CMK (cell line): ENCODE measurements at regions not wholly inside any gene's neighbourhood (a gene's known extent, or its start where the extent isn't known, plus 50 kb on each side); places are given as distances from the start of the nearest gene placed in this dataset.

Experiments
- DNase-seq: peaks from one replicate; pipeline ENCODE4 v3.0.0-alpha.2; 2010; ENCODE audit warnings: low read depth

DNA sequence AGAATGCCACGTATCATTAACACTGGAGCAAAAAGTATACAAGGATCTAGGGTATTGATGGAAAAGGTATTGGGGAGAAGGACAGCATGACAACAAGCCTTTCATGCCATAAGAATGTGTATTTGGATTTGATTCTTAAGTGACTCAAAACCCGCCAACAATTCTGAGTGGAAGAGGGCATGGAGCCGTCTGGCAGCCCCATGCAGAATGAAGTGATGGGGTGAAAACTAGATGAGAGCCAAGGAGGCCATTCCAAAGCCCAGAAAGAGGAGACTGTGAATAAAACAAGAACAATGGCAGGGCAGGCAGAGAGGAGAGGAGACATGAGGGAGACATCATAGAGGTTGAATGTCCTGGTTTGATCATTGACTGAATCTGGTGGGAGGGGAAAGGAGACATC lies 272.3 kb upstream of the WWC1 start:
- DNase-seq, result no peak

DNA sequence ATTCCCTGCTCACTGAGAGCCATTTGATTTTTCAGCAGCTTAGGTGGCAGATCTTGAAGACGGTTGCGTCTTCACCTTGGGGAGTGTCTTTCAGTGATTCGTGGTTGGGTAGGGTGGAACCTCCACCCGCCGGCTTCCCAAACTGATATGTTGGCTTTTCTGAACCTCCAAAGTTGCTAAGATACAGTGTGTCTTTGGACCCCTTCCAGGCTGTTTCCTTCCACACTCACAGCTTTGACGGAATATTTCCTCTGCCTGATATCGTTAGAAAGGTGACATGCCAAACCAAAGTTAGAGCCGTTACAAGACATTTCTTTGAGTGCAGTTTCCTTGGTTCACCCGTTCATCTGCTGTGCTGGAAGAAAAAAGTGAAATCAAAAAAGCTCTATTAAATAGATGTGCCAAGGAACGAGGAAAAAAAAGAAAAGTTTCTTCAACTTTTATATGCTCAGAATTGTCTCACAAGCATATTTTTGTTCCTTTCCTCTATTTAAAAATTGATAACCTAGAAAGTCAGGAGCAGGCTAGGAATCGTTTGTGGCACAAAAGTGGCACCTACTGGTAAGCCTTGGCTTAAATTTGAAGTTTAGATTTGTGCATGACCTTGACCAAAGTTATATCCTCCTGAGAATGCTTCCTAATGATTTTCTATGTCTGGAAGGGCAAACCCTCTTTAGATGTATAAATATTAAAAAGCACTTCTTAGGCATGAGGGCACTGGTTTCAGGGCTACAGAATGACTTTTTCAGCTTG lies 270.7 kb upstream of the WWC1 start:
- DNase-seq, result no peak

DNA sequence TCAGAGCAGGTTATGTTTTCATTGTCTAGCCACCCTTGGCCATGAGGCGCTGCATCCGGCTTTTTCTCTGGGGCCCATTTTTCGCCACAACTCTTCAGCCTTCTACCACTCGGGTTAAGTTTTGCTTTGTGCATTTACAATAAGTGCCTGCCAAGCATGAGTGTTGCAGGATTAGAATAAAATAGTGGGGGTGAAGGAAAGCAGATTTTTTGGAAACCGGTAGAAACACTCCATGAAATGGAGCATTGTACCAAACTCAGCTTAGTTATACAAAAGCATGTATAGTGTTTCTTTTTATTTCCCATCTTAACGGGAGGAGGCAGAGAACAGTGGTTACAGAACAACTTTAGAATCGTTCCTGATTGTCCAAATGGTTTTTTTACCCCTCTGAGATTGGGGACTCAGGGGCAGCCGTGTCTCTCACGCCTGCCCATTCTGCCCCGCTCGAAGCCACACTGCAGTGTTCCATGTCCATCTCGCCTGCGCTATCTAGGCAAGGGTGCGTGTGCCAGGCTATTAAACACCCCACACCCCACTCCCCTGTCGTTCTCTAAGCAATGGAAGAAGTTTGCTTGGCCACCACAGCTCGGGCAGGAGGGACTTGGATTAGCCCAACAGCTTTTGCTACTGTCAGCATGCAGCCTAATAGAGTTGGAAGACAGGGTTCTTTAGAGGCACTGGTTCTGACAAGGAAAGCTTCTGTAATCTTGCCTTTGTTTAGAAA lies 268.8 kb upstream of the WWC1 start:
- no peak for DNase-seq

- DNase-seq, result no peak
Observed at GRCh38 chr5:168023191-168023590, 268.3 kb upstream of the WWC1 start.

GRCh38 chr5:168024306-168024705 lies 267.1 kb upstream of the WWC1 start:
- no peak for DNase-seq

DNA sequence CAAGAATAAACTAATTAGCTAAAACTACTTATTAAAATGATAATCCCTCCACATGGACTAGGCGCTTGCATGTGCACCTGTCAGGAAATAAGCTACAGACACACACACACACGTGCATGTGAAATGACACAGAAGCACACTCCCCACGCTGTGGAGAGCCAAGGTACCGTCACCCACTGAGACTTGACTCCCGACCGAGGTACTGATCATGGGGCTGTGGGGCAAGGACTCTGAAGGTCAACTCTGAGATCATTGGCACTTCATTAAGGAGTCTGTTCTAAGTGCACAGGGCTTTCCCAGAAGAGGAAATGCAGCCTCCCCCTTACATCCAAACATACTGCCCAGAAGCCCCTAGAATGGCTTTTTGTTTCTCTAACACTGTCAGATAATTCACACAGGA lies 264.4 kb upstream of the WWC1 start:
- DNase-seq, result no peak

DNA sequence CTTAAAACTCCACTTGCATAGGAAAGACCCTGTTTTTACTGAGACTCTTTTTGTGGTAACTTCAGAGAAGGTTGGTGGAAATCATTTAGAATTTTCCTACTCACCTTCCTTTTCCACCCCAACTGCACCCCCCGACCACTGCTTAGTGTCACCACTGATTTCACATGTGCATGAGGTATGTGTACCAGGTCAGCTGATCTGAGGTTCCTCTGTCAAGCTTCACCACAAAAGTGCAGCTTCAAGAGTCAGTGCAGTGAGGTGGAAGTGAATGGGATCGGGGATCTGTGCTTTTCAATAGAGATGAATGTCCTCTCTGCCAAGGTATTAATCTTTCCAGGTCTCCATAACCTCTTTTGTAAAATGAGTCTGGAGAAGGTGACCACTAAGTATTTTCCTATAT lies 260.5 kb upstream of the WWC1 start:
- no peak for DNase-seq

- DNase-seq, result no peak
Observed at GRCh38 chr5:168031614-168032013, 259.8 kb upstream of the WWC1 start.

- no peak for DNase-seq
Observed at GRCh38 chr5:168039039-168039438, 252.4 kb upstream of the WWC1 start.

- no peak for DNase-seq
Observed at GRCh38 chr5:168039566-168040248, 251.7 kb upstream of the WWC1 start.

GRCh38 chr5:168041583-168041982 lies 249.9 kb upstream of the WWC1 start:
- no peak for DNase-seq

DNA sequence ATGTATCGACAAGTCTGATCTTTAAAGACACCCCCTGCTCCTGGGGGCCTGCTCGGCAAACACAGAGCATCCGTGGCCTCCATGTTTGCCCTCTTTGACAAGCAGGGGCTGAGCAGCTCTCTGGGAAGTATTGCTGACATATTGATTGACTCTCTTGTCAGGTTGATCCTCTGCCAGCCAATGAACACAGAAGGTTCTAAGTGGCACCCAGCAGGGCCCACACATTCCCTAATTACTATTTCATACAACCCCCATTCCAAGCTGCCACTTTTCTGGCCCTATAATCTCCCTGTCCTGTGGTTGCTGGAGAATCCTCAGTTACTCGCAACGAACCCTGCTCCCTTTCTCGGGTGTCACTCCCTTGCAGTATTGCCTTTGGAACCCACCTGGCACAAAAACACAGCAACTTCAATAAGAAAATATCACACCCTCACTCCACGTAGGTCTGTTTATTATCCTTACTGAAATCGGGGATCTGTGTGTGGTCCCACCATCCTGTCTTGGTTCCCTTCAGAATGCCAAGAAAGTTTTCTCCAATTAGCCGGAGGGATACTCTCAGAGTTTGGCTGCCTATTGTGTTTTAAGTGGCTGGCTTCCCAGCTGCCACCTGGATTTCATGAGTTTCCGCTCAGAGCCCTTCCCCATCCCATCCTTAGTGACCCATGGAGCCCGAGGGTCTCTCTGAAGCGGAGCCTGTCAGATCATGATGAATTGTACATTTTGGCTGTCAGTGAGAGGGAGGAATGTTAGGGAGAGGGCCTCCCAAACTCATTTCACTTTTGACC lies 249.0 kb upstream of the WWC1 start:
- no peak for DNase-seq

GRCh38 chr5:168046163-168046562 lies 245.3 kb upstream of the WWC1 start:
- no peak for DNase-seq

DNA sequence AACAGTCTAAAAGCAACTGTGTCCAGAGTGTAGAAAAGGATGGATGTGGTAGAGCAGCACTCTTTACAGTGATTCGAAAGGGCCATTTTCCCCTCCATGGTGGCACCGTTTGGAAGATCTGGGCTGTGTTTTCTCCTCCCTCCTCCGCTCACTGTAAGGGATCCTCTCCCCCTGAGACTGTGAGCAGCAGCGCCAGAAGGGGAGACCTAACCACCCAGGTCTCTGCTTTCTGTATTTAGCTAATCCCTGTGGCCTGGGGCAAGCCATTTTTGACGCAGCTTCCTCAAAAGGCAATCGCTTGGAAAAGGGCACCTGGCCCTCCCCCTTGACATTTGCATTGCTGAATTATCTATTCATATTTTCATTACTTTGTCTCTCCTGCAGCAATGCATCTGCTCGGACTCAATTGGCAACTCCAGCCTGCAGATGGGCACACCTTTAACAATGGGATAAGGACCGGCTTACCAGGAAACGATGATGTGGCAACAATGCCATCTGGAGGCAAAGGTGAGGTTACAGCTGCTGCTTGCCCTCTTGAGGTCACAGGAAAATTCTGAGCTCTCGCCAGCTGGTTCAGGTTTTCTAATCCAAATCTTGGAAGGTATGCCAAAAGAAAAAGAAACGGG lies 244.3 kb upstream of the WWC1 start:
- DNase-seq, result no peak

- DNase-seq, result no peak
Observed at GRCh38 chr5:168047669-168048111, 243.8 kb upstream of the WWC1 start.

DNA sequence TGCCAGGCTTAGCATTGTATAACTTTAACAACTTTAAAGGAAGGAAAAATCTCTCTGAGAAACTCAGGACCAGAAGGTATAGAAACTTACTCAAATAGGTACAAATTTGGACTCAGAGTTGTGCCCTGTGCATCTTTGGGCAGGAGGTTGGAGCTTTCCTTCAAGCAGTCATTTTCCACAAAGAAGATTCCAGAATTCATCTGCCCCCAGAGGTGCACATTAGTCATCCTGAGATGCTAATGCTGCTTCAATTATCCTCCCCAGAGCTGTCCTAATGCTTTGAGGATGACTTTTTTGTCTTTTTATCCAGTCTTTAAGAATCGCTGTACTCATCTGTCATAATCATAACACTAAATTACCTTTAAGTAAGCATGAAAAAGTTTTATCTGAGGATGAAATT lies 243.0 kb upstream of the WWC1 start:
- no peak for DNase-seq

GRCh38 chr5:168052686-168053085 lies 238.8 kb upstream of the WWC1 start:
- no peak for DNase-seq

DNA sequence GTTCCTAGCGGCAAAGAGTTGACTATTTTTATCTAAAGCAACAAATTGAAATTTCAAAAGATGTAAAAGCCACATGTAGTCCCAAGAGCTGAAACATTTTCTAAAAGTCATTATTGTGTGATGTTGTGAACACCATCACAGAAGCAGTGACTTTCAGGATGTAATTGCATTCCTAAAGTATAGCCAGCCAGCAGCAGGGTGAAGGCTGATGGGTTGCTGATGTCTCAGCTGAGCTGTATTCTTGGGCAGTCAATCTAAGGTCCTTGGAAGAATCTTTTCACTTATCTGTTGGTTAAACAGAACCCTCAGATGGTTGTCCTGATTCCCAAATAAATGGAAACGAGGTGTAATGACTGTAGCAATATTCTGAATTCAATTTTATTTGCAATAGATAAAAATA lies 237.4 kb upstream of the WWC1 start:
- no peak for DNase-seq

DNA sequence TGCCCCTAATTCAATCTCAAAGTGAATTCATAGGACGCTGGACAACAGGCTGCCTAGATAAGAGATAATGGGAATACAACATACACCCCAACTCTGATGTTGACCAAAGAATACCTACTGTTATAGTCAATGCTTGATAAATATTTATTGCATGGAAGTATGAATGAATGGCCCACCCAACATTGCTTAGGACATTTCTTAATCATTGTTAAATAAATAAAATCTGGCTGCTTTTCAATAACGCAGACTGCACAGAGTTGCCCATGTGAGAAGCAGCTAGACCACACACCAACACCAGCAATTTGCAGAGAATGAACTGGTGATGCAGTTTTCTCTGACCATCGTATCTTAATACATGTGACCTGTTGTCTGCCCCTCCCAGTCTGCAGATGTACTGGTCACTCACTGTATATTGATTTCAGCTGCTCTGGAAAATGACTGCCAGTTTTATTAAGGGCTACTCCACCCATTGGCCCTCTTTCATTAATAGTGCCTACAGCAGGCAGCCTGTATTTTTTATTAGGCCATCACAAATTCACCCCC lies 236.2 kb upstream of the WWC1 start:
- DNase-seq, result no peak

DNA sequence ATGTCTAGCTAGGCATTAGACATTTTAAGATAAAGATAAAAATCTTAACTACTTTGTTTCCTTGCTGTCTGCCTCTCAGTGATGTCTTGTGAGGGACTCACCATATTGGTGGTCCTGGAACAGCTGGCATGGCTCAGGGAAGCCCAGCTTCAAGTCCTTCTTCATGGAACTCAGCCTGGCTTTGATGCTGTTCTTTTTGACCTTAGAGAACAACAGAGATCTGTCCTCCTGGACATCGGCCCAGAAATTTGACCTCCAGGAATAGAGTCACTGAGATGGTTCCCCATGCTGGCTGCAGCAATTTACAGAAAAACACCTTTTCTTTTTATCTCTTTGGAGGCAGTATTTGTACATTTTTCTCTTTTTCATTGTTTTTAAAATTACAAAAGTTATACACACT lies 235.5 kb upstream of the WWC1 start:
- no peak for DNase-seq

DNA sequence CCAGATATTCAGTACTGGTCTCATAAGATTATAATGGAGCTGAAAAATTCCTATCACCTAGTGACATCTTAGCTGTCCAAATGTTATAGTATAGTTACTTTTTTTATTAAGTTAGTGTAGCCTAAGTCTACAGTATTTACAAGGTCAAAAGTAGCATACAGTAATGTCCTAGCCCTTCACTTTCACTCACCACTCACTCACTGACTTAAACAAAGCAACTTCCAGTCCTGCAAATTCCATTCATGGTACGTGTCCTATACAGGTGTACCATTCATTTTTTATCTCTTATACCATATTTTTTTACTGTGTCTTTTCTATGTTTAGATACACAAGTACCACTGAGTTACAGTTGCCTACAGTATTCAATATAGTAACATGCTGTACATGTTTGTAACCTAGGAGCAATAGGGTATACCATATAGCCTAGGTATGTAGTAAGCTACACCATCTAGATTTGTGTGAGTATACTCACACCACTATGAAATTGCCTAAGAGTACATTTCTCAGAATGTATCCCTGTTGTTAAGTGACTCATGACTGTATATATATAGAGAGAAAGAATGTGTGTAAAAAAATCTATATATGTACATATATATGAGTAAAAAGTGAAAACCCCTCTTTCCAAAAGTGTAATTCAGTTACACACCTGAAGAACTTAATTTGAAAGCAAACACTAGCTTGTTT lies 234.8 kb upstream of the WWC1 start:
- no peak for DNase-seq
